Occipital lobe (tissue), 1 donor: ENCODE measurements at regions not wholly inside any gene's neighbourhood (a gene's known extent, or its start where the extent isn't known, plus 50 kb on each side); places are given as distances from the start of the nearest gene placed in this dataset.
A peak's percentile ranks its signal among the peaks of the same experiment; 100 is the strongest.
"Not testable (repeated sequence)": the region's sequence is repeated elsewhere in the genome, so short reads cannot be mapped to it uniquely, and the experiment has no call there.

ENCODE experiments used
- DNase-seq: peaks from one replicate; lab custom pipeline; 2025; lab: John Stamatoyannopoulos, UW

DNA sequence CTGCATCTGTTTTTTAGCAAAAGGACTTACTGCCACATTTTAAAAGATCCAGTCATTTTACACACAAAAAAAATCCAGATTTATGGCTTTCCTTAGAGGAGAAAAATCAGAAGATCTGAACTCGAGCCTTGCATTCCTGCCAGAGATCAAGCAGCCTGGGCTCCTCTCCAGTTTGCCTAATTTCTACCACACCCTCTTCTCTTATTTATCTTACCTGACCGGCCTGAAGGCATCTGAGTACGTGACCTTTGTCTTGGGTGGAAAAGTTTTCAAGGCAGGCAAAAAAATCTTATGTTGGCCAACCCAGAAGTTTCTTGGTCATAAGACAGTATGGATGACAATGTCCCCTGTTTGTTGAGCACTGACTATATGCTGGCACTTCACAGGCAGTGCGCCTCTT, 60.3 kb downstream of the CHRD start:
- DNase-seq = no peak

DNA sequence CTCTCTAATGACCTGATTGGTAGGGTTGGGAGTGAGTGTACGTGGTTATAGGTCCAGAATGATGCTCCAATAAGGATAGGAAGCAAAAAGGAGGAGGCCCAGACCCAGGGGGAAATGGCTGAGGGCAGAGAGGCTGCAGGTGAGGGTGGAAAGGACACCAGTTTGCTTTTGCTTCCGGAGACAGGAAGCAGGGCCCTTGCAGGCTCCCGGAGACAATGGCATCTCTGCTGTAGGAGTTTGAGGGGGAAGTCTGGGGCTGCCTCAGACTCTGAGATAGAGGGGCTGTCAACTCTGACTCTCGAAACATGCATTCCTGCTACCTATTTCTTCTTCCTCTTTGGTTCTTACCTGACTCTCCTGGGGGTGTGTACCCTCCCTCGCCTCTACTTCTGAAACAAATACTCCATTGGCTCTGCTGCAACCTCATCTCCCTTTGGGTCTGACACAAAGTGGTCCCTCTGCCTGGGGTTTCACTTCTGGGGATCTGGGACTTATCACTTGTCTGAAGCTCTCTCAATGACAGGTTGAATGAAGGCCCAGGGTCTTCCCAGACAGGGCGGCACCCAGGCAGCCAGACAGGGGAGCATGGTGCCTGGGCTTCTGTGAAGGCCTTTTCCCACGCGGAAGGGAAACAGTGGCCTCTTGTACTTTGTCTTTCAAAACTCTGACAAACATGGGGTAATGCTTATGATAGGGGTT, 61.5 kb downstream of the CHRD start:
- DNase-seq = no peak

GRCh38 chr3:184443364-184443763, 63.5 kb downstream of the CHRD start:
- peak; percentile 32 for DNase-seq

GRCh38 chr3:184443831-184444230, 64.0 kb downstream of the CHRD start:
- no peak for DNase-seq

DNA sequence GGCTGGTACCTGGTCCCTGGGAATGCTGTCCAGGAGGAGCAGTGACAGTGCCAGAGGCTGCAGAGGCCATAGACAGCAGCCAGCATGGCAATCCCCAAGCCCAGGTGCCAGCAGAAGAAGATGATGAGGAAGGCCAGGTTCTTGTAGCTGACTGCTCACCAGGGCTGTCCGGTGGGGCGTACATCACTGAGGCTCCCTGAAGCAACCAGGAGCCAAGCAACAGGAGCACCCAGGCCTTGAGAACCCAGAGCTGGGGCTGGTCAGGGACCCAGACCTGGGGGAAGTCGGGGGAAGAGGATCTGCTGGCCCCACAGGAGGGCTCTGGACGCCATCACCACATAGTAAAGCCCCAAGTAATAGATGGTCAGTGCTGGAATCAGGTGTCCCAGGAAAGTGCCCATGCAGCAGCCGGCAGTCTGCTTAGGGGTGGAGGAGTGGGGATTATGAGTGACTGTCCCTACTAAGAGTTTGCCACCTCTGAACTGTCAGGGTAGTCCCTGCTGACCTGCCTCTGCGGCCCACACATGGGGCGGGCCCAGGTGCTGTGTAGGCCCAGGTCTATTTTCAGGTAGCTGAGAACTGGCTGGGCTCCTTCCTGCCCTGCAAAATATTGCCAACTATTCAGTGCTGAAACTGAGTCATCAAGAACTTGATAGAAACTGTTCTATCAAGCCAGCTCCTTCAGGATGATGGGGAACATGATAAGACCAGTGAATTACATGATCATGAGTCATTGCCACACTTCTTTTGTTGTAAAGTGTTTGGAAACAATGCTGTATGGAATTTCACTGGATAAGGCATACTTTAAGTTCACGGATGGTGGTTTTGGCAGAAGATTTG, 68.7 kb downstream of the CHRD start:
- DNase-seq = no peak

DNA sequence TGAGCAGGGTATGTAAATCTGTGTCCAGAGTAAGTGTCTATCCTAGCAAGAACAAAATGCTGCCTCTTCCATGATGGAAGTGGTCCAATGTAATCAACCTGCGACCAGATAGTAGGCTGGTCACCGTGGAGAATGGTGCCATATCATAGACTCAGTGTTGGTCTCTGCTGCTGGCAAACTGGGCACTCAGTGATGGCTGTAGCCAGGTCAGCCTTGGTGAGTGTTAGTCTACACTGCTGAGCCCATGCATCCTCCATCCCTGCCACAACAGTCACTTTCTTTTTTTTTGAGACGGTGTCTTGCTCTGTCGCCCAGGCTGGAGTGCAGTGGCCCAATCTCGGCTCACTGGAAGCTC, 69.3 kb downstream of the CHRD start:
- no peak for DNase-seq

DNA sequence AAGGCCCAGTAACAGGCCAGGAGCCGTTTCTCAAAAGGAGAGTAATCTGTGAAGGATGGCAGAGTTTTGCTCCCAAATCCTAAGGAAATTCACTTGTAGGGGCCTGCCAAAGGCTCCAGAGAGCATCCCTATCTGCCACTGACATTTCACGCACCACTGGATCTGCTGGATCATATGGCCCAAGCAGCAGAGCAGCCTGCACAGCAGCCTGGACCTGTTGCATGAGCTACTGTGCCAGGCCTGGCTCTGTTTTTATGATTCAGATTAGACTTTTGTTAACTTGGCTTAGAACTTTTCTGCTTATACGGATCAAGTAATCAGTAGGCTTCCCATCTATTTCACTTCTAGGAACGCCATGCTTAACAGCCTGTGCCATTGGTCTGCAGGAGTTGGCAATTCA, 70.7 kb downstream of the CHRD start:
- DNase-seq = no peak

DNA sequence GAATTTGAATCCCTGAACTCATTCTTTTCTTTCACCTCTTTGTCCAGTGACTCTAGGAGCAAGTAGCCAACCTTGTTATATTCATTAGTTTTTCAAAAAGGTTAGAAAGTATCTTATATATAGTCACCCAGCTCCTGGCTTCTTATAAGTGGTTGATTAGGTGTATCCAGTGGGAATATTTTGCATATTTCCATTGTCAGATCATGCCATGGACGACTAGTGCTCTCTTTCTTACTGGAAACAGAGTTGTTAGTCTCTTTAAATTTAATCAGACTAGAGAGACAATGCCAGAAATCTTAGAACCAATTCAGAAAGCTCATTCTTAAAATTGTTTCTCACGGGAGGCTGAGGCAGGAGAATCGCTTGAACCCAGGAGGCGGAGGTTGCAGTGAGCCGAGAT, 73.4 kb downstream of the CHRD start:
- DNase-seq = no peak

DNA sequence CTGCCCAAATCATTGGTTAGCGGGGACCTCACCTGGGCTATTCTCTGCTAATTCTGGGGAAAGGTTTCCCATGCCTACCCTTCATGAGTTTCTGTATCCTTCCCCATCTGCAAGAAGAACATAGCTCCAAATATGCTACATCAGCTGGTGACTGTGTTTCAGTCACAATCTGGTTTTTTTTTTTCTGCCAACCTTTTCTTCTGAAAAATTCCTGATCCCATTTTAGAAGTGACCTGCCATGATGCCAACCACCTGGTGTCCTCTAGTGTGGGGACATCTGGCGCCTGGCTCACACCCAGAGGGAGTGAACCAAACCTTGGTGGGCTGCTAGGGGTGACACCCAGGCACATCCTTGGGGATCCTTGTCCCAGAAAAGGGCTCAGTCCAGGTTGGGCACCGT, 76.1 kb downstream of the CHRD start:
- DNase-seq = no peak

GRCh38 chr3:184456476-184456875, 76.6 kb downstream of the CHRD start:
- DNase-seq = no peak

GRCh38 chr3:184457329-184457728, 77.5 kb downstream of the CHRD start:
- DNase-seq = no peak

DNA sequence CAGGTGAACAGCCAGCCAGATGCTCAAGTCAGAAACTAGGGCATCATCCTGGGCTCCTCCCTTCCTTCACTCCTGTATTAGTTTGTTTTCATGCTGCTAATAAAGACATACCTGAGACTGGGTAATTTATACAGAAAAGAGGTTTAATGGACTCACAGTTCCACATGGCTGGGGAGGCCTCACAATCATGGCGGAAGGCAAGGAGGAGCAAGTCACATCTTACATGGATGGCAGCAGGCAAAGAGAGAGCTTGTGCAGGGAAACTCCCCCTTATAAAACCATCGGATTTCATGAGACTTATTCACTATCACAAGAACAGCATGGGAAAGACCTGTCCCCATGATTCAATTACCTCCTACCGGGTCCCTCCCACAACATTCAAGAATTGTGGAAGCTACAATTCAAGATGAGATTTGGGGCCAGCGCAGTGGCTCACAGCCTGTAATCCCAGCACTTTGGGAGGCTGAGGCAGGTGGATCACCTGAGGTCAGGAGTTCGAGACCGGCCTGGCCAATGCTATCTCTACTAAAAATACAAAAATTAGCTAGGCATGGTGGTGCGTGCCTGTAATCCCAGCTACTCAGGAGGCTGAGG, 78.0 kb downstream of the CHRD start:
- DNase-seq = not testable (repeated sequence)

- no peak for DNase-seq
Measured at GRCh38 chr3:184459355-184459754, 79.5 kb downstream of the CHRD start.

DNA sequence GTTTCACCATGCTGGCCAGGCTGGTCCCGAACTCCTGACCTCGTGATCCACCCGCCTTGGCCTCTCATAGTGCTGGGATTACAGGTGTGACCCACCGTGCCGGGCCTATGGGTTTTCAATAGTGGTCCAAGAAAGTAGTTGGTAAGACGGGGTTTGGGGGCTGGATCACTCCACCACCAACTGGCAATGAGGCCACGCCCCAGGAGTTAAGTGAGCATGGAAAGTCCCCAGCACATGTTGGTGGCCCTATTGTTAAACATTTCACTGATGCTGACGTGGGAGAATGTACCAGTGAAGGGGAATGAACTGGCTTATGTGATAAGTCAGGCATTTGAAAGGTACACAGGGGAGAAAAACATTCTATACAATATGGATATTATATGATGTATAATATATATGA, 80.4 kb downstream of the CHRD start:
- no peak for DNase-seq

DNA sequence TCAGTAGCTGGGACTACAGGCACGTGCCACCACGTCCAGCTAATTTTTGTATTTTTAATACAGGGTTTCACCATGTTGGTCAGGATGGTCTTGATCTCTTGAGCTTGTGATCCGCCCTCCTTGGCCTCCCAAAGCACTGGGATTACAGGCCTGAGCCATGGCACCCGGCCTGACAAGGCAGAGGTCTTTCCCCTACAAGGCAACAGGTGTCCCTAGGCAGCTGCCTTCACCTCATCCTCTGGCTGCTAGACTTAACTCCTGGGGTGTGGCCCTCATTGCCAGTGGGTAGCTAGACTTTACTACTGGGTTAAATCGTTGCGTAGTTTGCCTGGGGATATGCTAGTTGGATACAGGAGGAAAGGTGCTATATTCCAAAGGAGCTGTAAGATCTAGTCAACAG, 81.4 kb downstream of the CHRD start:
- DNase-seq = no peak

DNA sequence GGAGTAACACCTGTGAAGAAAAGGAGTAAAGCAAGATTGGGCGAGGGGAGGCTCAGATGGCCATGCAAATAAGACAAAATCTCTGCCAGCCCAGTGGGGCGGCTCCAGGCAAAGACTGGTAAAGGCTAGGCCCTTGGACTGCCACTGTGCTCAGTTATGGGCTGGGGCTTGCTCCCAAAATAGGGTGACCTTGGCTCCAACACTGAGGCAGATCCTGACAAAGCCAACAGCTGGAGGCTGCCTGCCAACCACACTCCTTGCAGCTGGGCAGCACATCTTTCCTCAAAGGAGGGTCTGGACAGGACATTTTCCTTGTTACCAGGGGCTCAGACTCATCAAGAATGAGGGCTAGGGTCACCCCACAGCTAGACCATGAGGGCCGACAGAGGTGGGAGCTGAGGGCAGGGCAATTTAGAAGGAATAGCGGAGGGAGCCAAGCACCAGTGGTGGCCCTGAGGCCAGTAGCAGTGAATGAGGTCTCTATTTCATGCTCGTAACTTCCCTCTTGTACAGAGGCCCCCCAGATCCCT, 86.1 kb downstream of the CHRD start:
- DNase-seq = no peak

- DNase-seq = no peak
Measured at GRCh38 chr3:184466413-184466960, 86.6 kb downstream of the CHRD start.

DNA sequence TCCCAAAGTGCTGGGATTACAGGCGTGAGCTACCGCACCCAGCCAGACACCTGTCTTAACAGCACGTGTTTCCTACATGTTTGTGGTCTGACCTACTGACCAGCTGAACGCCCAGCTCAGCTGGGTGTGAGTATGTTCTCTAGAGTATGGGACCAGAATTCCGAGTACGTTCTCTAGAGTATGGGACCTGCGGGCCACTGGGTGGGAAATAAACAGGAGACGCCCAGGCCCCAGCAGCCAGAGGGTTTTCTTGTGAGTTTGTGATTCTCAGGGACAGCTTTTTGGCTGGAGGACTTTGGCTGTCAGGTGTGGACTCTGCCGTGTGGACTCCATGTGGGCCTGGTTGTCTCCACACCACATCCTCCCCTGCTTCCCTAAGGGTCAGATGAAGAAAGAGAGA, 87.3 kb downstream of the CHRD start:
- no peak for DNase-seq

- DNase-seq = no peak
Measured at GRCh38 chr3:184470551-184470950, 90.7 kb downstream of the CHRD start.

- no peak for DNase-seq
Measured at GRCh38 chr3:184471439-184471838, 90.1 kb upstream of the EPHB3 start.

- DNase-seq = no peak
Measured at GRCh38 chr3:184472723-184473428, 88.7 kb upstream of the EPHB3 start.

GRCh38 chr3:184474897-184475296, 86.7 kb upstream of the EPHB3 start:
- no peak for DNase-seq
